ENCODE measurements at regions not wholly inside any gene's neighbourhood (a gene's known extent, or its start where the extent isn't known, plus 50 kb on each side); places are given as distances from the start of the nearest gene placed in this dataset.

DNA sequence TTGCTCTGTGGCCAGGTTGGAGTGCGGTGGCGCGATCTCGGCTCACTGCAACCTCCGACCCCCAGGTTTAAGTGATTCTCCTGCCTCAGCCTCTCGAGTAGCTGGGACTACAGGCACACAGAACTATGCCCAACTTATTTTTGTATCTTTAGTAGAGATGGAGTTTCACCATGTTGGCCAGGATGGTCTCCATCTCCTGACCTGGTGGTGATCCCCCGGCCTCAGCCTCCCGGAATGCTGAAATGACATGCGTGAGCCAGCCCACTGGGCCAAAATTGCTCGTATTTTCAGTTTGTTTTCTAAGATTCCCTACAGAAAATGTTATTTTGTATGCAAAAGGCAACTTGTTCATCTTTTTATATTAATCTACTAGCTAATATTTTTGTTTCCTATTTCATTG, 782.6 kb downstream of the TLE1 start:
- no peak for TF ChIP-seq ZFX (IDR thresholded peaks at IDR 0.05)
- TF ChIP-seq, protein P1, sequence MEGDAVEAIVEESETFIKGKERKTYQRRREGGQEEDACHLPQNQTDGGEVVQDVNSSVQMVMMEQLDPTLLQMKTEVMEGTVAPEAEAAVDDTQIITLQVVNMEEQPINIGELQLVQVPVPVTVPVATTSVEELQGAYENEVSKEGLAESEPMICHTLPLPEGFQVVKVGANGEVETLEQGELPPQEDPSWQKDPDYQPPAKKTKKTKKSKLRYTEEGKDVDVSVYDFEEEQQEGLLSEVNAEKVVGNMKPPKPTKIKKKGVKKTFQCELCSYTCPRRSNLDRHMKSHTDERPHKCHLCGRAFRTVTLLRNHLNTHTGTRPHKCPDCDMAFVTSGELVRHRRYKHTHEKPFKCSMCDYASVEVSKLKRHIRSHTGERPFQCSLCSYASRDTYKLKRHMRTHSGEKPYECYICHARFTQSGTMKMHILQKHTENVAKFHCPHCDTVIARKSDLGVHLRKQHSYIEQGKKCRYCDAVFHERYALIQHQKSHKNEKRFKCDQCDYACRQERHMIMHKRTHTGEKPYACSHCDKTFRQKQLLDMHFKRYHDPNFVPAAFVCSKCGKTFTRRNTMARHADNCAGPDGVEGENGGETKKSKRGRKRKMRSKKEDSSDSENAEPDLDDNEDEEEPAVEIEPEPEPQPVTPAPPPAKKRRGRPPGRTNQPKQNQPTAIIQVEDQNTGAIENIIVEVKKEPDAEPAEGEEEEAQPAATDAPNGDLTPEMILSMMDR (conservative IDR thresholded peaks at IDR 0.05) = no peak

Data from C4-2B (cell line).